Gastrocnemius medialis (tissue), 4 donors: ENCODE measurements at regions not wholly inside any gene's neighbourhood (a gene's known extent, or its start where the extent isn't known, plus 50 kb on each side); places are given as distances from the start of the nearest gene placed in this dataset.

Source experiments
- ATAC-seq, 2 donors: fragments of 150-250 bp; one replicate each; pipeline ENCODE4 v1.9.1; 2016
- DNase-seq, 2 donors: peaks; one replicate each; pipeline ENCODE4 v3.0.0-alpha.2; 2019
- H3K27ac ChIP-seq, 4 donors: fragments of 200-600 bp; sonication (generic); 1 replicate in 1 of 4; 2 replicates in 3 of 4; pipeline ENCODE4 v1.5.1; 2016 to 2018; ENCODE audit warnings: mild to moderate bottlenecking in 2 of 4, moderate library complexity in 1 of 4
- H3K27me3 ChIP-seq, 3 donors: fragments of 200-600 bp; sonication (generic) in 2 of 3; 1 replicate in 1 of 3; 2 replicates in 2 of 3; pipeline versions ENCODE4 v1.5.1 to v1.6.0; 2016 to 2019; ENCODE audit warnings: mild to moderate bottlenecking in 1 of 3, moderate library complexity in 1 of 3
- H3K36me3 ChIP-seq, 2 donors: fragments of 200-600 bp; sonication (generic) in 1 of 2; one replicate each; pipeline ENCODE4 v1.5.1; 2017 to 2018
- H3K4me1 ChIP-seq, 2 donors: fragments of 200-600 bp; sonication (generic) in 1 of 2; one replicate each; pipeline ENCODE4 v1.5.1; 2016 to 2017; ENCODE audit warnings: mild to moderate bottlenecking in 2 of 2
- H3K4me3 ChIP-seq, 4 donors: fragments of 200-600 bp; sonication (generic) in 3 of 4; 1 replicate in 1 of 4; 2 replicates in 3 of 4; pipeline ENCODE4 v1.5.1; 2016 to 2019; ENCODE audit warnings: mild to moderate bottlenecking in 2 of 4
- H3K9me3 ChIP-seq, 3 donors: fragments of 200-600 bp; sonication (generic) in 2 of 3; 1 replicate in 1 of 3; 2 replicates in 2 of 3; pipeline ENCODE4 v1.5.1; 2016 to 2019
- POLR2A ChIP-seq, 2 donors: fragments of 450-650 bp; IDR thresholded peaks; one replicate each; pipeline ENCODE4 v1.6.1; 2017; ENCODE audit warnings: antibody characterized with exemption in 2 of 2, mild to moderate bottlenecking in 2 of 2, moderate library complexity in 2 of 2
- in situ Hi-C, 4 donors: fragments of 200-750 bp; cut with MboI; loops; one replicate each; pipeline versions ENCODE4 v1.15.0 to v1.8.0; 2017; ENCODE audit warnings: low sequenced_read_pairs in 4 of 4
- intact Hi-C: fragments of 100-400 bp; cut with DNase I; formaldehyde crosslinking; loops from one replicate; pipeline ENCODE4 v1.15.1; 2023; ENCODE audit warnings: low total_unique reads
- TF ChIP-seq, protein P1 (sequence below), 5 experiments: fragments of 450-650 bp in 3 of 5; fragments of 200-600 bp in 2 of 5; sonication (generic) in 2 of 5; IDR thresholded peaks in 4 of 5; conservative IDR thresholded peaks in 1 of 5; 1 replicate in 4 of 5; 2 replicates in 1 of 5; pipeline ENCODE4 v1.5.1; 2016 to 2019; ENCODE audit warnings: antibody characterized with exemption in 5 of 5, mild to moderate bottlenecking in 3 of 5, moderate library complexity in 3 of 5

DNA sequence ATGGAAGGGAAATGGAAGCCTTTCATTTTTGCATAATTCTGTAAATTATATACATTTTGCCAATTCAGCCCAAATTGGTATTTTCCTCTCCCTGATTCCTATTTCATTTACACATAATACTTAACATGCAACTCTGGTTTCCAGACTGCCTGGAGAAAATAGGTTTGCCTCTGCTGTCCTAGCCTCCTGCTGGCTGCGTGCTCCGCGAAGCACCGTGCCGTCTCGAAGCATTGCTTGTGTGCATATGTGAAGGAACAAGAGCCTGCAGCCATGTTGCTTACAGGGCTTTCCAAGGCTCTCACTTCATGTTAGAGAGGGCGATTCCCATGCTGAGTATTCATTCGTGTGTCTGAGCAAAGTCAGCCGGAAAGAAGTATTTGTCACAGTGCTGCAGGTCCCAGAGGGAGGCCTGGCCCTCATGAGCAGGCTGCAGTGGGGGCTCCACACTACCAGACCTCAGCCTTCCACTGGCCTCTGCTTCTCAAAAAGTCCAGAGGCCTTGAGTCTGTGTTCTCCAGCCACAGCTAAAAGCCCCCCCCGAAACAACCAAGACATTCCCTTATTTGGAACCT, 66.5 kb downstream of the CLRN3 start:
- ATAC-seq = no peak
- in situ Hi-C loops = no loop called here

DNA sequence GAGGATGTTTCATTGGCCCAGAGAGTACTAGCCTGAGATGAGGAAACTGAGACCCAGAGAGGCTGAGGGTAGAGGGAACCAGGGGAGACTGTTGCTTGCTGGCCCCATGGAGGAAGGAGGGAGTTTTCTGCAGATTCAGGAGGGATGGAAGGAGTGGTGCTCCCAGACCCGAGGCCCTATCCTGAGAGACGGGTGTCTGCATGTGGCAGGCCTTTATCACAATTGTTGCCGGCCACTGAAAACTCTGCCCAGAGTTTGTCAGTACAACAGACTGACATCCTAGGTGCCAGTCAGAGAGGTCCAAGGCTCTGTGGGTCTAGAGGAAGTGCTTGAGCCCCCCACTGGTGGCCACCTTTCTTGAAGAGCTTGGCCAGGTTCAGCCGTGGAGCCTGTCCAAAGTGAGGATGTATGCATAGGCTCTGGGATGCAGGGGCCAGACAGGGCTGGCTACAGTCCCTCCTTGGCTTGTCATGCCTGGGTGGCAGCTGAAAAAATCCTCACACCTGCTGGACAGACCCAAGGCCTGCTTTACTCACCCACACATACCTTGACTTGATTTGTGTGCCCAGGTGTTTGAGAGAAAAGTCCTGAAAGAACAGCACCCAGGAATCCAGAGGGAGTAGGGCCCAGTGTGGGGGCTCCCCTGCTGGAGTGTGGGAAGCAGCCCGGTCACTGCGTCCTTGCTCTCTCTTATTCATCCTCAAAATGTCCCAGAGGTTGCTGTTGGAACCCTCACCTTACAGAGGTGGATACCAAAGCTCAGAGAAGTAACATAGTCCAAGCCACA, 65.2 kb downstream of the CLRN3 start:
- in situ Hi-C loops = no loop called here
- Histone ChIP-seq H3K27ac (no peak overlapping the region), H3K36me3 (no peaks in the 10 kb centered on the region), H3K4me3 (no peak overlapping the region), H3K4me1 (no peaks in the 10 kb centered on the region), H3K9me3 (peaks cover 0 to 1% (median 0%) of the 10 kb centered on the region in 3 donors), H3K27me3 (no peaks in the 10 kb centered on the region)
- no peak for DNase-seq
- no peak for ATAC-seq
- TF ChIP-seq POLR2A (IDR thresholded peaks at IDR 0.05) = no peak
- TF ChIP-seq, protein P1, sequence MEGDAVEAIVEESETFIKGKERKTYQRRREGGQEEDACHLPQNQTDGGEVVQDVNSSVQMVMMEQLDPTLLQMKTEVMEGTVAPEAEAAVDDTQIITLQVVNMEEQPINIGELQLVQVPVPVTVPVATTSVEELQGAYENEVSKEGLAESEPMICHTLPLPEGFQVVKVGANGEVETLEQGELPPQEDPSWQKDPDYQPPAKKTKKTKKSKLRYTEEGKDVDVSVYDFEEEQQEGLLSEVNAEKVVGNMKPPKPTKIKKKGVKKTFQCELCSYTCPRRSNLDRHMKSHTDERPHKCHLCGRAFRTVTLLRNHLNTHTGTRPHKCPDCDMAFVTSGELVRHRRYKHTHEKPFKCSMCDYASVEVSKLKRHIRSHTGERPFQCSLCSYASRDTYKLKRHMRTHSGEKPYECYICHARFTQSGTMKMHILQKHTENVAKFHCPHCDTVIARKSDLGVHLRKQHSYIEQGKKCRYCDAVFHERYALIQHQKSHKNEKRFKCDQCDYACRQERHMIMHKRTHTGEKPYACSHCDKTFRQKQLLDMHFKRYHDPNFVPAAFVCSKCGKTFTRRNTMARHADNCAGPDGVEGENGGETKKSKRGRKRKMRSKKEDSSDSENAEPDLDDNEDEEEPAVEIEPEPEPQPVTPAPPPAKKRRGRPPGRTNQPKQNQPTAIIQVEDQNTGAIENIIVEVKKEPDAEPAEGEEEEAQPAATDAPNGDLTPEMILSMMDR (IDR thresholded peaks at IDR 0.05 in 4 of 5, conservative IDR thresholded peaks at IDR 0.05 in 1 of 5) = no peak
- intact Hi-C loops = no loop called here

More for the DNA sequence above, 66.5 kb downstream of the CLRN3 start:
- intact Hi-C loops = no loop called here
- Histone ChIP-seq H3K27me3 (no peaks in the 10 kb centered on the region), H3K4me1 (no peaks in the 10 kb centered on the region), H3K4me3 (no peak overlapping the region), H3K9me3 (peaks cover 0 to 2% (median 0%) of the 10 kb centered on the region in 3 donors), H3K27ac (no peak overlapping the region), H3K36me3 (no peaks in the 10 kb centered on the region)
- DNase-seq = no peak
- TF ChIP-seq POLR2A (IDR thresholded peaks at IDR 0.05) = no peak
- TF ChIP-seq, protein P1 (IDR thresholded peaks at IDR 0.05 in 4 of 5, conservative IDR thresholded peaks at IDR 0.05 in 1 of 5) = no peak
